B cell (primary cell): ENCODE measurements at regions not wholly inside any gene's neighbourhood (a gene's known extent, or its start where the extent isn't known, plus 50 kb on each side); places are given as distances from the start of the nearest gene placed in this dataset. TPM values are rescaled to one million over a fixed set of nuclear protein-coding genes. Genes with fewer than 3 reads are reported as not detected.
"Not testable (repeated sequence)": the region's sequence is repeated elsewhere in the genome, so short reads cannot be mapped to it uniquely, and the experiment has no call there.

ENCODE experiments used
- ATAC-seq: fragments of 200-7000 bp; cut with Tn5 transposase; one replicate; pipeline ENCODE4 v1.10.0; 2021; ENCODE audit warnings: low read depth, mild to moderate bottlenecking, moderate number of reproducible peaks, moderate library complexity
- CTCF ChIA-PET: fragments of 350-600 bp; sonication (Branson Sonifier 250); formaldehyde crosslinking; loops from one replicate; lab custom pipeline; 2021; ENCODE audit warnings: antibody characterized with exemption, inconsistent platforms; lab: Charles Lee
- POLR2A ChIA-PET: fragments of 350-600 bp; sonication (Branson Sonifier 250); formaldehyde crosslinking; loops from one replicate; lab custom pipeline; 2021; ENCODE audit warnings: antibody characterized with exemption; lab: Charles Lee
- DNase-seq: peaks from one replicate; pipeline ENCODE4 v3.0.0; 2013
- H2AFZ ChIP-seq: 2 replicates; pipeline ENCODE4 v1.6.1; 2012; ENCODE audit warnings: mild to moderate bottlenecking, low read depth, low read length; ENCODE audit not compliant: insufficient read depth, poor library complexity, severe bottlenecking
- H3K27ac ChIP-seq, 2 donors: 1 replicate in 1 of 2; 2 replicates in 1 of 2; pipeline ENCODE4 v1.5.1; 2012 to 2013; ENCODE audit warnings: low read length in 2 of 2, mild to moderate bottlenecking in 2 of 2, moderate library complexity in 1 of 2
- H3K27me3 ChIP-seq, 4 experiments: fragments of 200-600 bp in 1 of 4; sonication (generic) in 1 of 4; replicated peaks in 1 of 4; 1 replicate in 2 of 4; 2 replicates in 2 of 4; pipeline versions ENCODE4 v1.6.1 to v1.7.0; 2013 to 2016; ENCODE audit warnings: low read length in 3 of 4, mild to moderate bottlenecking in 2 of 4, mixed read lengths in 1 of 4, moderate library complexity in 1 of 4; ENCODE audit not compliant: insufficient read depth in 4 of 4, control insufficient read depth in 3 of 4; ENCODE audit errors: control extremely low read depth in 1 of 4
- H3K36me3 ChIP-seq, 2 experiments: replicated peaks in 1 of 2; 1 replicate in 1 of 2; 2 replicates in 1 of 2; pipeline versions ENCODE4 v1.6.1 to v1.7.1; 2013; ENCODE audit warnings: low read length in 1 of 2; ENCODE audit not compliant: insufficient read depth in 2 of 2, control insufficient read depth in 1 of 2; ENCODE audit errors: control extremely low read depth in 1 of 2, extremely low read depth in 1 of 2
- H3K4me1 ChIP-seq, 2 donors: fragments of 200-600 bp in 1 of 2; sonication (generic) in 1 of 2; 1 replicate in 1 of 2; 2 replicates in 1 of 2; pipeline versions ENCODE4 v1.5.1 to v1.6.1; 2013 to 2017; ENCODE audit warnings: low read length in 2 of 2; ENCODE audit not compliant: control insufficient read depth in 2 of 2, insufficient read depth in 2 of 2
- H3K4me2 ChIP-seq: replicated peaks from 2 replicates; pipeline ENCODE3; 2012; ENCODE audit warnings: mild to moderate bottlenecking, low read depth, low read length; ENCODE audit not compliant: poor library complexity, severe bottlenecking
- H3K4me3 ChIP-seq, 5 experiments: fragments of 200-600 bp in 1 of 5; sonication (generic) in 1 of 5; 1 replicate in 3 of 5; 2 replicates in 2 of 5; pipeline versions ENCODE4 v1.5.1 to v1.7.0; 2011 to 2016; ENCODE audit warnings: low read length in 4 of 5, mild to moderate bottlenecking in 4 of 5, low read depth in 2 of 5, control low read depth in 1 of 5, moderate library complexity in 1 of 5; ENCODE audit not compliant: insufficient read depth in 1 of 5; ENCODE audit errors: control extremely low read depth in 1 of 5, extremely low read depth in 1 of 5
- H3K79me2 ChIP-seq: fragments of 200-600 bp; sonication (generic); one replicate; pipeline ENCODE4 v1.6.0; 2016; ENCODE audit warnings: low read length; ENCODE audit not compliant: control insufficient read depth, insufficient read depth
- H3K9ac ChIP-seq: fragments of 200-600 bp; sonication (generic); 2 replicates; pipeline ENCODE4 v1.6.1; 2017; ENCODE audit warnings: mild to moderate bottlenecking, low read length, moderate library complexity
- H3K9me3 ChIP-seq, 3 donors: one replicate each; pipeline versions ENCODE4 v1.6.1 to v1.7.1; 2013; ENCODE audit warnings: low read length in 2 of 3; ENCODE audit not compliant: control insufficient read depth in 2 of 3, insufficient read depth in 1 of 3; ENCODE audit errors: control extremely low read depth in 1 of 3
- H4K20me1 ChIP-seq: 2 replicates; pipeline ENCODE4 v1.6.0; 2012; ENCODE audit warnings: mild to moderate bottlenecking, low read length; ENCODE audit not compliant: insufficient read depth, control insufficient read depth, poor library complexity, severe bottlenecking
- H3K27ac Mint-ChIP-seq: one replicate; pipeline ENCODE4 v1.8.0; 2021; ENCODE audit warnings: mixed read lengths
- H3K27me3 Mint-ChIP-seq: one replicate; pipeline ENCODE4 v1.8.0; 2021; ENCODE audit warnings: mixed read lengths
- H3K4me1 Mint-ChIP-seq: one replicate; pipeline ENCODE4 v1.8.0; 2021; ENCODE audit warnings: mixed read lengths
- H3K4me3 Mint-ChIP-seq: one replicate; pipeline ENCODE4 v1.8.0; 2021; ENCODE audit warnings: mixed read lengths
- H3K9me3 Mint-ChIP-seq: one replicate; pipeline ENCODE4 v1.8.0; 2022; ENCODE audit warnings: mixed read lengths; ENCODE audit not compliant: insufficient read depth
- WGBS: methylation state at CpG from one replicate; pipeline ENCODE4 v1.1.5; 2013; ENCODE audit warnings: missing lambda C conversion rate; ENCODE audit not compliant: insufficient coverage; 5-methylcytosine and 5-hydroxymethylcytosine counted together
- intact Hi-C: fragments of 100-400 bp; cut with micrococcal nuclease; formaldehyde crosslinking; loops from one replicate; pipeline ENCODE4 v1.10.0; 2022
- small RNA-seq: library from RNA; depleted of rRNA; stranded (forward); fragments of <200 nt; gene quantifications from one replicate; pipeline ENCODE3, GENCODE V24; 2012; ENCODE audit warnings: low replicate concordance, low read depth; ENCODE audit not compliant: insufficient read length

DNA sequence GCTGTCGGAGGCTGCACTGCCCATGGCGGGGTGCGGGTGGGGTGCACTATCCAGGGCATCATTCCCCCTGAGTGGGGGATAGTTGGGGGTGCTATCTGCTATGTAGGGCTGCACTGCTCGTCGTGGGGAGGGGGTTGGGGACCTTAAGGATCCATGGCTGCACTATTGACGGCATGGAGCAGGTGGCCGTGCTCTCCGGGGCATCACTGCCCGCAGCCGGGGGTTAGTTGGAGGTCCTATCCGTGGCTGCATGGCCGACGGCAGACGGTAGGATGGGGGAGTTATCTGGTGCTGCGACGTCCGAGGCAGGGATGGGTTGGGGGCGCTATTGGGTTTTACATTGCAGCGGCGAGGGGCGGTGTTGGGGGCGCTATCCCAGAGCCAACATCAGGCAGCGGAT lies 75.0 kb upstream of the POTEB3 start:
- H3K79me2 ChIP-seq, H3K9me3 Mint-ChIP-seq, H3K27me3 Mint-ChIP-seq, CTCF ChIA-PET, H3K4me1 Mint-ChIP-seq, H4K20me1 ChIP-seq, H3K4me2 ChIP-seq, H2AFZ ChIP-seq, H3K9ac ChIP-seq, H3K4me3 ChIP-seq, H3K36me3 ChIP-seq, ATAC-seq, H3K4me1 ChIP-seq, H3K27ac ChIP-seq, H3K27ac Mint-ChIP-seq, intact Hi-C loops, DNase-seq, H3K9me3 ChIP-seq, POLR2A ChIA-PET, H3K27me3 ChIP-seq, H3K4me3 Mint-ChIP-seq: not testable (repeated sequence)
- no CpG with 5 or more reads among the region's 23 CpGs for WGBS

DNA sequence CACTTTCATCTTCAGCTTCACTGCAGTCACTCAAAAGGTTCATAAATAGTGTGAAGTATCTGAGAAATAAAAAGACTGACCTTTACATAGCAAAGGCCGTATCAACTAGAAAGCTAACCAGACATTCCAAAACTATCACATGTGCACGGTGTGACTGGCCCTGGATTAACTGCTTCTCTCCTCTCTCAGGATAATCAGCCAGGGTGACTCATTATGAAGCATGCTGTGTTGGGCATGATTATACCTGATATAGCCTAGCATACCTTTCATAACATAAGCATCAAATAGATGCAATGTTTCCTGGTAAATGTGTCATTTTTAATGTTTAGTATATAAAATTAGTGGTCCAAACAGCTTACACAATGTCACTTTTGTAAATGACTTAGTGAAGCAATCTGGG lies 62.7 kb upstream of the POTEB3 start:
- CTCF ChIA-PET, H3K36me3 ChIP-seq: not testable (repeated sequence)

More for the DNA sequence above, 62.7 kb upstream of the POTEB3 start:
- intact Hi-C loops, DNase-seq, H3K4me2 ChIP-seq, H3K27me3 Mint-ChIP-seq, H3K9ac ChIP-seq, H3K4me3 Mint-ChIP-seq, H3K79me2 ChIP-seq, ATAC-seq, H2AFZ ChIP-seq, H3K4me1 Mint-ChIP-seq, H4K20me1 ChIP-seq, H3K27ac ChIP-seq, H3K4me1 ChIP-seq, H3K9me3 Mint-ChIP-seq, H3K9me3 ChIP-seq, POLR2A ChIA-PET, H3K27ac Mint-ChIP-seq, H3K4me3 ChIP-seq, H3K27me3 ChIP-seq: not testable (repeated sequence)
- no CpG with 5 or more reads among the region's 2 CpGs for WGBS

Small RNA genes in the stretch of these regions (small RNA-seq; reads per million reads assigned to genes)
- gene AC135068.3 (not detected), gene MIR5701-2 (not detected)
